GM12865 (cell line): ENCODE measurements at regions not wholly inside any gene's neighbourhood (a gene's known extent, or its start where the extent isn't known, plus 50 kb on each side); places are given as distances from the start of the nearest gene placed in this dataset.

Experiments used
- DNase-seq: peaks from one replicate; pipeline ENCODE4 v3.0.0; 2010; ENCODE audit warnings: low read depth
- H3K4me3 ChIP-seq: 2 replicates; pipeline ENCODE4 v1.5.1; 2011; ENCODE audit warnings: mild to moderate bottlenecking, low read depth, low read length, control low read depth
- TF ChIP-seq, protein P1 (sequence below): IDR thresholded peaks from 2 replicates; pipeline ENCODE4 v1.5.1; 2011; ENCODE audit warnings: low read length, control low read depth, low read depth, inconsistent platforms; ENCODE audit not compliant: insufficient read depth; ENCODE audit errors: missing control alignments

GRCh38 chr9:547314-547713 lies 294.2 kb upstream of the DMRT1 start:
- DNase-seq: no peak
- no peak overlapping the region for H3K4me3 ChIP-seq

DNA sequence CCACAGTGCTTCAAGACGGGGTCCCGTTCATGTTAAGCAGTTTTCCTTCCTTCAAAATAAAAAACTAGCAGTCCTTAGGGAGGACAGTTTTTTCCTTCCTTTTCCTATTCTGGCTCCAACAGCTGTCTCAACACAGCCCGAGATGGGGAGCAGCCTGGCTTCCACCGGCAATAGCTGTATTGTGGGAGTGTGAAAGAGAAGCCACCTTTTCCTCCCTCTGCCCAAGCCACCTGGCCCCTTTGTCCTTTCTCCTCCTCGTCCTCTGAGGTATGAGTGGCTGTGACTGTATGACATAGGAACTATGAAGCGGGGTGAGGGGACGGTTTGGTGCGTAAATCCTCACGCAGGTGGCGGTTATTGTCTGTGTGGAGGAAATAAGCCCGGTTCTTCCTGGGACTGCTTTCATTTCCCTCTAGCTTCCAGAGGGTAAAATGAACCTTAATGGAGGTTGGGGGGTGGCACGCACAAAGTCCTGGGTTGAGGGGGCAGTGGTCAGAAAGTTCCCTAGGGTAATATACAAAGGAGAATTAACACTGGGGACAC lies 292.0 kb upstream of the DMRT1 start:
- TF ChIP-seq, protein P1, sequence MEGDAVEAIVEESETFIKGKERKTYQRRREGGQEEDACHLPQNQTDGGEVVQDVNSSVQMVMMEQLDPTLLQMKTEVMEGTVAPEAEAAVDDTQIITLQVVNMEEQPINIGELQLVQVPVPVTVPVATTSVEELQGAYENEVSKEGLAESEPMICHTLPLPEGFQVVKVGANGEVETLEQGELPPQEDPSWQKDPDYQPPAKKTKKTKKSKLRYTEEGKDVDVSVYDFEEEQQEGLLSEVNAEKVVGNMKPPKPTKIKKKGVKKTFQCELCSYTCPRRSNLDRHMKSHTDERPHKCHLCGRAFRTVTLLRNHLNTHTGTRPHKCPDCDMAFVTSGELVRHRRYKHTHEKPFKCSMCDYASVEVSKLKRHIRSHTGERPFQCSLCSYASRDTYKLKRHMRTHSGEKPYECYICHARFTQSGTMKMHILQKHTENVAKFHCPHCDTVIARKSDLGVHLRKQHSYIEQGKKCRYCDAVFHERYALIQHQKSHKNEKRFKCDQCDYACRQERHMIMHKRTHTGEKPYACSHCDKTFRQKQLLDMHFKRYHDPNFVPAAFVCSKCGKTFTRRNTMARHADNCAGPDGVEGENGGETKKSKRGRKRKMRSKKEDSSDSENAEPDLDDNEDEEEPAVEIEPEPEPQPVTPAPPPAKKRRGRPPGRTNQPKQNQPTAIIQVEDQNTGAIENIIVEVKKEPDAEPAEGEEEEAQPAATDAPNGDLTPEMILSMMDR: no peak
- DNase-seq: no peak
- no peak overlapping the region for H3K4me3 ChIP-seq

More at GRCh38 chr9:547314-547713, 294.2 kb upstream of the DMRT1 start:
- TF ChIP-seq, protein P1: no peak

- H3K4me3 ChIP-seq: no peak overlapping the region
- no peak for DNase-seq
- TF ChIP-seq, protein P1: no peak
Observed at GRCh38 chr9:550333-550732, 291.2 kb upstream of the DMRT1 start.

GRCh38 chr9:551986-552929 lies 289.2 kb upstream of the DMRT1 start:
- TF ChIP-seq, protein P1: no peak

GRCh38 chr9:555493-555892 lies 286.0 kb upstream of the DMRT1 start:
- H3K4me3 ChIP-seq: no peak overlapping the region
- DNase-seq: no peak
- TF ChIP-seq, protein P1: no peak

More at GRCh38 chr9:551986-552929, 289.2 kb upstream of the DMRT1 start:
- no peak overlapping the region for H3K4me3 ChIP-seq
- no peak for DNase-seq

DNA sequence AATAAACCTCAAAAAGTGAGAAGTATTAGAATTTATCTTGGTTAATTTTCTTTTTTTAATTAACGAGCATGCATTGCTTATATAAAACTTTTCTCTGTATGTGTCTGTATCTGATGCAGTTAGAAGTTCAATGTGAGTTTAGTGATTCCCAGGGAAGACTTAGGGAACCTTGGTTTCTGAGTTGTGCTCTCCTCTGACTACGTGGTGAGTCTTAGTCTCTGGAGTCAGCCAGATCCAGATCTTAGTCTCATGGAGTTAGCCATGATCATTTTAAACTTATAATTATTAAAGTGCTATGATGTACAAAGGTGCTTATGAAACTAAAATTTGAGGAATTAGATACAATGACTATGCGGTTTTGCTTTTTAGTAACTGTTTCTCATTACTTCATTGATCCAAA lies 285.3 kb upstream of the DMRT1 start:
- no peak overlapping the region for H3K4me3 ChIP-seq
- TF ChIP-seq, protein P1: no peak
- no peak for DNase-seq
